ENCODE measurements at regions not wholly inside any gene's neighbourhood (a gene's known extent, or its start where the extent isn't known, plus 50 kb on each side); places are given as distances from the start of the nearest gene placed in this dataset.

- no peak for DNase-seq
Observed at GRCh38 chr2:177314722-177315264, 50.3 kb upstream of the NFE2L2 start.

- no peak for DNase-seq
Observed at GRCh38 chr2:177315364-177315763, 50.8 kb upstream of the NFE2L2 start.

GRCh38 chr2:177316756-177317155 lies 52.2 kb upstream of the NFE2L2 start:
- DNase-seq, result no peak

- no peak for DNase-seq
Observed at GRCh38 chr2:177317443-177317842, 52.9 kb upstream of the NFE2L2 start.

- DNase-seq, result no peak
Observed at GRCh38 chr2:177317857-177318256, 53.3 kb upstream of the NFE2L2 start.

- DNase-seq, result no peak
Observed at GRCh38 chr2:177318613-177319012, 54.1 kb upstream of the NFE2L2 start.

GRCh38 chr2:177320596-177320995 lies 56.1 kb upstream of the NFE2L2 start:
- no peak for DNase-seq

GRCh38 chr2:177322801-177323261 lies 58.3 kb upstream of the NFE2L2 start:
- no peak for DNase-seq

GRCh38 chr2:177324797-177325196 lies 60.3 kb upstream of the NFE2L2 start:
- no peak for DNase-seq

GRCh38 chr2:177325554-177325953 lies 61.0 kb upstream of the NFE2L2 start:
- DNase-seq, result no peak

- DNase-seq, result no peak
Observed at GRCh38 chr2:177326005-177326404, 61.5 kb upstream of the NFE2L2 start.

GRCh38 chr2:177326591-177326990 lies 62.1 kb upstream of the NFE2L2 start:
- DNase-seq, result no peak

GRCh38 chr2:177327009-177327408 lies 62.5 kb upstream of the NFE2L2 start:
- no peak for DNase-seq

GRCh38 chr2:177328056-177328455 lies 63.5 kb upstream of the NFE2L2 start:
- no peak for DNase-seq

GRCh38 chr2:177329064-177329463 lies 63.5 kb upstream of the AGPS start:
- DNase-seq, result no peak

GRCh38 chr2:177331466-177331997 lies 61.0 kb upstream of the AGPS start:
- no peak for DNase-seq

- DNase-seq, result peak; percentile 39
Observed at GRCh38 chr2:177332026-177332991, 60.3 kb upstream of the AGPS start.

GRCh38 chr2:177332992-177333388 lies 59.6 kb upstream of the AGPS start:
- DNase-seq, result no peak

GRCh38 chr2:177334940-177335543 lies 57.5 kb upstream of the AGPS start:
- peak; percentile 20 for DNase-seq

GRCh38 chr2:177335917-177336450 lies 56.6 kb upstream of the AGPS start:
- no peak for DNase-seq

GRCh38 chr2:177338177-177338721 lies 54.3 kb upstream of the AGPS start:
- DNase-seq, result no peak

- no peak for DNase-seq
Observed at GRCh38 chr2:177340158-177340557, 52.4 kb upstream of the AGPS start.

GRCh38 chr2:177342736-177343135 lies 49.8 kb upstream of the AGPS start:
- DNase-seq, result no peak

Data from KG1 (cell line).